SK-N-SH (cell line): ENCODE measurements at regions not wholly inside any gene's neighbourhood (a gene's known extent, or its start where the extent isn't known, plus 50 kb on each side); places are given as distances from the start of the nearest gene placed in this dataset.

ENCODE experiments used
- CTCF ChIA-PET: fragments of 300-600, 350-600 bp; formaldehyde crosslinking; extraction: SDS; loops from one replicate; lab custom pipeline; 2021; lab: Yijun Ruan, JAX
- POLR2A ChIA-PET: fragments of 350-600 bp; sonication (Branson Sonifier 250); formaldehyde crosslinking; extraction: SDS; loops from one replicate; lab custom pipeline; 2020; ENCODE audit warnings: antibody characterized with exemption, inconsistent platforms; lab: Yijun Ruan, JAX
- DNase-seq: peaks from one replicate; pipeline ENCODE4 v3.0.0; 2012
- H2AFZ ChIP-seq: fragments of 200-600 bp; sonication (generic); 2 replicates; pipeline ENCODE4 v1.8.1; 2016; ENCODE audit warnings: antibody characterized with exemption, mild to moderate bottlenecking, low read depth
- H3F3A ChIP-seq: fragments of 200-600 bp; sonication (generic); replicated peaks from 2 replicates; pipeline ENCODE3; 2016; ENCODE audit warnings: antibody characterized with exemption, mild to moderate bottlenecking; ENCODE audit not compliant: insufficient read depth
- H3K27ac ChIP-seq, 2 experiments: fragments of 200-500 bp in 1 of 2; fragments of 200-600 bp in 1 of 2; sonication (Bioruptor generic) in 1 of 2; sonication (generic), shearing (Covaris generic) in 1 of 2; 2 replicates each; pipeline versions ENCODE4 v1.5.1 to v1.6.1; 2014 to 2016; ENCODE audit warnings: low read depth in 2 of 2, inconsistent platforms in 1 of 2, low read length in 1 of 2, mild to moderate bottlenecking in 1 of 2, mixed read lengths in 1 of 2
- H3K27me3 ChIP-seq: fragments of 200-600 bp; sonication (generic), shearing (Covaris generic); 2 replicates; pipeline ENCODE4 v1.6.1; 2016; ENCODE audit warnings: mixed run types; ENCODE audit not compliant: insufficient read depth
- H3K36me3 ChIP-seq, 2 experiments: fragments of 200-500 bp in 1 of 2; fragments of 200-600 bp in 1 of 2; sonication (Bioruptor generic) in 1 of 2; sonication (generic) in 1 of 2; replicated peaks in 1 of 2; 2 replicates each; pipeline versions ENCODE3 to v1.5.1; 2014 to 2016; ENCODE audit warnings: low read length in 1 of 2, mild to moderate bottlenecking in 1 of 2; ENCODE audit not compliant: insufficient read depth in 2 of 2, control insufficient read depth in 1 of 2
- H3K4me1 ChIP-seq, 2 experiments: fragments of 200-500 bp in 1 of 2; fragments of 200-600 bp in 1 of 2; sonication (Bioruptor generic) in 1 of 2; sonication (generic), shearing (Covaris generic) in 1 of 2; 2 replicates each; pipeline versions ENCODE4 v1.5.1 to v1.6.1; 2014 to 2016; ENCODE audit warnings: low read depth in 1 of 2, low read length in 1 of 2, mixed run types in 1 of 2; ENCODE audit not compliant: insufficient read depth in 2 of 2, control insufficient read depth in 1 of 2
- H3K4me2 ChIP-seq: fragments of 200-600 bp; sonication (generic), shearing (Covaris generic); 2 replicates; pipeline ENCODE4 v1.6.1; 2017; ENCODE audit warnings: mixed run types
- H3K4me3 ChIP-seq, 2 experiments: fragments of 200-500 bp in 1 of 2; fragments of 200-600 bp in 1 of 2; sonication (Bioruptor generic) in 1 of 2; sonication (generic), shearing (Covaris generic) in 1 of 2; 2 replicates each; pipeline versions ENCODE4 v1.5.1 to v1.8.1; 2014 to 2016; ENCODE audit warnings: low read depth in 2 of 2, inconsistent platforms in 1 of 2, low read length in 1 of 2, mild to moderate bottlenecking in 1 of 2, mixed read lengths in 1 of 2, moderate library complexity in 1 of 2
- H3K79me2 ChIP-seq: fragments of 200-600 bp; sonication (generic); 2 replicates; pipeline ENCODE4 v1.8.1; 2017; ENCODE audit warnings: mild to moderate bottlenecking; ENCODE audit not compliant: insufficient read depth
- H3K9ac ChIP-seq: fragments of 200-600 bp; sonication (generic); 2 replicates; pipeline ENCODE4 v1.6.1; 2017; ENCODE audit warnings: mixed run types
- H3K9me2 ChIP-seq: fragments of 200-600 bp; sonication (generic); 2 replicates; pipeline ENCODE4 v1.6.1; 2017; ENCODE audit warnings: mixed run types
- H3K9me3 ChIP-seq: fragments of 200-600 bp; sonication (generic); 2 replicates; pipeline ENCODE4 v1.6.1; 2017; ENCODE audit warnings: mixed run types, mild to moderate bottlenecking, moderate library complexity
- H4K20me1 ChIP-seq: fragments of 200-600 bp; sonication (generic); 2 replicates; pipeline ENCODE4 v1.6.1; 2017; ENCODE audit warnings: mild to moderate bottlenecking, mixed run types; ENCODE audit not compliant: insufficient read depth
- CTCF ChIP-seq: fragments of 200-600 bp; sonication (generic); IDR thresholded peaks from 2 replicates; pipeline ENCODE4 v1.6.1; 2017; ENCODE audit warnings: antibody characterized with exemption, mild to moderate bottlenecking, moderate library complexity
- EP300 ChIP-seq, 2 experiments: IDR thresholded peaks; 2 replicates each; pipeline versions ENCODE4 v1.4.0 to v1.6.1; 2012; ENCODE audit warnings: borderline replicate concordance in 1 of 2, low read depth in 1 of 2, low read length in 1 of 2
- EZH2phosphoT487 ChIP-seq: fragments of 200-600 bp; sonication (generic); IDR thresholded peaks from 2 replicates; pipeline ENCODE4 v1.6.1; 2017; ENCODE audit warnings: low read depth, mixed run types, mild to moderate bottlenecking, antibody characterized with exemption, moderate library complexity, borderline replicate concordance
- FOXM1 ChIP-seq: IDR thresholded peaks from 2 replicates; pipeline ENCODE4 v1.4.0; 2012; ENCODE audit warnings: low read depth, mild to moderate bottlenecking
- GABPA ChIP-seq: IDR thresholded peaks from 2 replicates; pipeline ENCODE4 v1.4.0; 2012; ENCODE audit warnings: low read depth, mild to moderate bottlenecking
- GATA2 ChIP-seq: sonication (generic); formaldehyde crosslinking; IDR thresholded peaks from 2 replicates; pipeline ENCODE4 v1.5.0; 2020; ENCODE audit warnings: mild to moderate bottlenecking, missing genetic modification reagents
- MAX ChIP-seq: IDR thresholded peaks from 2 replicates; pipeline ENCODE4 v1.4.0; 2012; ENCODE audit warnings: low read depth
- MEF2A ChIP-seq: IDR thresholded peaks from 2 replicates; pipeline ENCODE4 v1.4.0; 2012; ENCODE audit warnings: low read depth, borderline replicate concordance
- NRF1 ChIP-seq: IDR thresholded peaks from 2 replicates; pipeline ENCODE4 v1.6.1; 2012; ENCODE audit warnings: low read depth, mild to moderate bottlenecking, low read length
- PBX3 ChIP-seq: IDR thresholded peaks from 2 replicates; pipeline ENCODE4; 2012
- RAD21 ChIP-seq: IDR thresholded peaks from 2 replicates; pipeline ENCODE4 v1.6.1; 2012; ENCODE audit warnings: mild to moderate bottlenecking, low read length
- RCOR1 ChIP-seq: fragments of 150-350 bp; IDR thresholded peaks from 2 replicates; pipeline ENCODE4 v1.6.1; 2017; ENCODE audit warnings: antibody characterized with exemption, low read length
- RFX5 ChIP-seq: IDR thresholded peaks from 2 replicates; pipeline ENCODE4 v1.6.1; 2012; ENCODE audit warnings: mild to moderate bottlenecking, improper control_type of control experiment, low read length
- SIN3A ChIP-seq: IDR thresholded peaks from 2 replicates; pipeline ENCODE4 v1.6.1; 2012; ENCODE audit warnings: low read depth, mild to moderate bottlenecking, low read length, moderate library complexity, borderline replicate concordance
- TAF1 ChIP-seq: IDR thresholded peaks from 2 replicates; pipeline ENCODE4 v1.6.1; 2012; ENCODE audit warnings: low read depth, mild to moderate bottlenecking, low read length, moderate library complexity, borderline replicate concordance
- TCF12 ChIP-seq: IDR thresholded peaks from 2 replicates; pipeline ENCODE4 v1.4.0; 2012
- USF2 ChIP-seq: fragments of 150-350 bp; IDR thresholded peaks from 2 replicates; pipeline ENCODE4 v1.6.1; 2017; ENCODE audit warnings: antibody characterized with exemption, low read length, low read depth, borderline replicate concordance
- WGBS: methylation state at CpG from one replicate; pipeline ENCODE4 v1.1.6; 2017; ENCODE audit warnings: low lambda C conversion rate; 5-methylcytosine and 5-hydroxymethylcytosine counted together

- no peak overlapping the region for H2AFZ ChIP-seq
- CTCF ChIA-PET, result no interaction called here
These were observed 198.6 kb upstream of the JUN start for GRCh38 chr1:58982259-58982998.

GRCh38 chr1:58983162-58983561 is 199.3 kb upstream of the JUN start:
- H2AFZ ChIP-seq, result 0 out of 2 replicates have a peak overlapping the region, but pooled peaks have one; percentile 12
- ChIA-PET CTCF (no interaction called here), POLR2A (no interaction called here)
- H3K9me2 ChIP-seq, result no peaks in the 10 kb centered on the region
- no peak overlapping the region for H3K9ac ChIP-seq
- no peaks in the 10 kb centered on the region for H3K9me3 ChIP-seq
- no peak overlapping the region for H3K4me2 ChIP-seq
- no peaks in the 10 kb centered on the region for H3F3A ChIP-seq
- H3K27me3 ChIP-seq, result no peaks in the 10 kb centered on the region
- no peak for DNase-seq
- peaks cover 0 to 18% of the 10 kb centered on the region in 2 experiments; a peak in 2 of 4 replicates for H3K4me1 ChIP-seq
- H3K27ac ChIP-seq, result peak overlapping the region in 1 of 2 experiments; percentile 64; a peak in 2 of 4 replicates
- 27% methylated on average over 3 of the region's 3 CpGs for WGBS
- no peak overlapping the region for H3K4me3 ChIP-seq
- H3K79me2 ChIP-seq, result no peaks in the 10 kb centered on the region
- H4K20me1 ChIP-seq, result no peaks in the 10 kb centered on the region
- no peaks in the 10 kb centered on the region for H3K36me3 ChIP-seq
- no peak for TF ChIP-seq RFX5
- TF ChIP-seq NRF1, result no peak
- TF ChIP-seq PBX3, result peak; percentile 89
- no peak for TF ChIP-seq SIN3A
- TF ChIP-seq MEF2A, result 0 out of 2 replicates have a peak, but pooled peaks have one; percentile 23
- TF ChIP-seq MAX, result peak; percentile 51; the same call in 1 of the 2 replicates
- no peak for TF ChIP-seq RCOR1
- TF ChIP-seq USF2, result no peak
- TF ChIP-seq CTCF, result no peak
- peak in 1 of 2 experiments; percentile 60; a peak in 1 of 4 replicates for TF ChIP-seq EP300 (IDR thresholded peaks at IDR 0.05; ENCODE audit: borderline replicate concordance in 1 of 2, low read depth in 1 of 2, low read length in 1 of 2)
- TF ChIP-seq TAF1, result no peak
- TF ChIP-seq TCF12, result peak; percentile 95

More at GRCh38 chr1:58982259-58982998, 198.6 kb upstream of the JUN start:
- no peaks in the 10 kb centered on the region for H3K27me3 ChIP-seq
- no peak overlapping the region for H3K9ac ChIP-seq
- POLR2A ChIA-PET, result no interaction called here
- H3F3A ChIP-seq, result no peaks in the 10 kb centered on the region
- no peaks in the 10 kb centered on the region for H3K9me2 ChIP-seq
- H3K4me2 ChIP-seq, result no peak overlapping the region
- H3K79me2 ChIP-seq, result no peaks in the 10 kb centered on the region
- peaks cover 0 to 18% of the 10 kb centered on the region in 2 experiments; a peak in 2 of 4 replicates for H3K4me1 ChIP-seq
- no peaks in the 10 kb centered on the region for H3K36me3 ChIP-seq
- peak overlapping the region in 1 of 2 experiments; percentile 64; a peak in 2 of 4 replicates for H3K27ac ChIP-seq
- H3K9me3 ChIP-seq, result no peaks in the 10 kb centered on the region
- H4K20me1 ChIP-seq, result no peaks in the 10 kb centered on the region
- TF ChIP-seq GABPA (no peak), FOXM1 (no peak), TAF1 (no peak), EZH2phosphoT487 (no peak), CTCF (no peak), RAD21 (no peak), GATA2 (CRISPR knock-in tag) (peak; percentile 42)
- no peak overlapping the region for H3K4me3 ChIP-seq
- 65% methylated on average over 7 of the region's 8 CpGs for WGBS
- DNase-seq, result peak; percentile 12
